Lung (tissue), 11 donors: ENCODE measurements at regions not wholly inside any gene's neighbourhood (a gene's known extent, or its start where the extent isn't known, plus 50 kb on each side); places are given as distances from the start of the nearest gene placed in this dataset.

ENCODE experiments used
- ATAC-seq: fragments of 200-7000 bp; cut with Tn5 transposase; one replicate; pipeline ENCODE4 v1.9.1; 2020; ENCODE audit warnings: moderate number of reproducible peaks; ENCODE audit not compliant: insufficient read depth, low FRiP score
- DNase-seq, 3 donors: peaks; one replicate each; pipeline ENCODE4 v3.0.0-alpha.2; 2013 to 2017
- H3K27ac ChIP-seq, 2 donors: one replicate each; pipeline ENCODE4 v1.5.1; 2013; ENCODE audit warnings: mild to moderate bottlenecking in 2 of 2, moderate library complexity in 2 of 2, control low read depth in 1 of 2, inconsistent platforms in 1 of 2, low read depth in 1 of 2, low read length in 1 of 2
- H3K27me3 ChIP-seq, 3 donors: one replicate each; pipeline ENCODE4 v1.5.1; 2013; ENCODE audit warnings: low read length in 2 of 3; ENCODE audit not compliant: control insufficient read depth in 3 of 3, insufficient read depth in 3 of 3
- H3K36me3 ChIP-seq, 4 donors: one replicate each; pipeline ENCODE4 v1.5.1; 2013; ENCODE audit warnings: low read length in 4 of 4, mild to moderate bottlenecking in 1 of 4, moderate library complexity in 1 of 4; ENCODE audit not compliant: control insufficient read depth in 4 of 4, insufficient read depth in 4 of 4
- H3K4me1 ChIP-seq, 5 donors: one replicate each; pipeline ENCODE4 v1.5.1; 2013; ENCODE audit warnings: low read length in 5 of 5, mild to moderate bottlenecking in 2 of 5, moderate library complexity in 1 of 5; ENCODE audit not compliant: control insufficient read depth in 5 of 5, insufficient read depth in 5 of 5
- H3K4me3 ChIP-seq: one replicate; pipeline ENCODE4 v1.5.1; 2013; ENCODE audit warnings: mild to moderate bottlenecking, control low read depth, moderate library complexity
- H3K9ac ChIP-seq, 2 donors: one replicate each; pipeline ENCODE4 v1.5.1; 2013; ENCODE audit warnings: low read length in 2 of 2, control low read depth in 1 of 2; ENCODE audit not compliant: insufficient read depth in 1 of 2
- H3K9me3 ChIP-seq, 4 donors: one replicate each; pipeline ENCODE4 v1.5.1; 2013; ENCODE audit warnings: low read length in 3 of 4, mild to moderate bottlenecking in 1 of 4, moderate library complexity in 1 of 4; ENCODE audit not compliant: control insufficient read depth in 4 of 4, insufficient read depth in 3 of 4
- CTCF ChIP-seq: IDR thresholded peaks from 2 replicates; pipeline ENCODE4 v1.5.1; 2012; ENCODE audit warnings: mild to moderate bottlenecking; ENCODE audit errors: control extremely low read depth, extremely low read depth
- WGBS, 2 donors: extraction: QIAGEN DNeasy Blood & Tissue Kit; methylation state at CpG; one replicate each; pipeline ENCODE4 v1.1.7; 2013; 5-methylcytosine and 5-hydroxymethylcytosine counted together
- donor health status: control.
- donor health status: control.
- donor health status: Bipolar disorder and iron deficiency.
- donor health status: healthy.
- donor health status: DM: yes; HTN: yes; CAD: no.

- ATAC-seq, result no peak
Measured at GRCh38 chr7:68423356-68423755, 1174.9 kb upstream of the AUTS2 start.

GRCh38 chr7:68424658-68425297, 1173.5 kb upstream of the AUTS2 start:
- H3K4me1 ChIP-seq, result no peaks in the 10 kb centered on the region
- no peaks in the 10 kb centered on the region for H3K36me3 ChIP-seq
- no peak overlapping the region for H3K27ac ChIP-seq
- H3K4me3 ChIP-seq, result no peak overlapping the region
- H3K9me3 ChIP-seq, result peaks cover 0 to 6% (median 0%) of the 10 kb centered on the region in 4 donors
- no peak for ATAC-seq
- no peak overlapping the region for H3K9ac ChIP-seq
- 88 to 92% methylated on average over 4 of the region's 4 CpGs for WGBS, 2 donors
- H3K27me3 ChIP-seq, result no peaks in the 10 kb centered on the region
- no peak for TF ChIP-seq CTCF
- DNase-seq, result no peak

More at GRCh38 chr7:68423356-68423755, 1174.9 kb upstream of the AUTS2 start:
- TF ChIP-seq CTCF, result no peak
- Histone ChIP-seq H3K36me3 (no peaks in the 10 kb centered on the region), H3K27me3 (no peaks in the 10 kb centered on the region), H3K4me3 (no peak overlapping the region), H3K4me1 (no peaks in the 10 kb centered on the region), H3K27ac (no peak overlapping the region), H3K9me3 (peaks cover 0 to 4% (median 0%) of the 10 kb centered on the region in 4 donors), H3K9ac (no peak overlapping the region)
- no peak for DNase-seq
- 74 to 82% methylated on average over 5 of the region's 5 CpGs for WGBS, 2 donors

GRCh38 chr7:68425377-68425776, 1172.9 kb upstream of the AUTS2 start:
- Histone ChIP-seq H3K27ac (no peak overlapping the region), H3K36me3 (no peaks in the 10 kb centered on the region), H3K4me1 (no peaks in the 10 kb centered on the region), H3K27me3 (no peaks in the 10 kb centered on the region), H3K9me3 (peaks cover 0 to 6% (median 0%) of the 10 kb centered on the region in 4 donors), H3K9ac (no peak overlapping the region), H3K4me3 (no peak overlapping the region)
- ATAC-seq, result no peak
- TF ChIP-seq CTCF, result no peak
- DNase-seq, result peak in 2 of 3 donors; percentile 9 to 19
- WGBS, 2 donors, result 84 to 97% methylated on average over 6 of the region's 6 CpGs
